SK-N-SH (cell line): ENCODE measurements at regions not wholly inside any gene's neighbourhood (a gene's known extent, or its start where the extent isn't known, plus 50 kb on each side); places are given as distances from the start of the nearest gene placed in this dataset.

Experiments
- CTCF ChIA-PET: fragments of 300-600, 350-600 bp; formaldehyde crosslinking; extraction: SDS; loops from one replicate; lab custom pipeline; 2021; lab: Yijun Ruan, JAX
- POLR2A ChIA-PET: fragments of 350-600 bp; sonication (Branson Sonifier 250); formaldehyde crosslinking; extraction: SDS; loops from one replicate; lab custom pipeline; 2020; ENCODE audit warnings: antibody characterized with exemption, inconsistent platforms; lab: Yijun Ruan, JAX
- DNase-seq: peaks from one replicate; pipeline ENCODE4 v3.0.0; 2012
- H2AFZ ChIP-seq: fragments of 200-600 bp; sonication (generic); 2 replicates; pipeline ENCODE4 v1.8.1; 2016; ENCODE audit warnings: antibody characterized with exemption, mild to moderate bottlenecking, low read depth
- H3F3A ChIP-seq: fragments of 200-600 bp; sonication (generic); replicated peaks from 2 replicates; pipeline ENCODE3; 2016; ENCODE audit warnings: antibody characterized with exemption, mild to moderate bottlenecking; ENCODE audit not compliant: insufficient read depth
- H3K27ac ChIP-seq, 2 experiments: fragments of 200-500 bp in 1 of 2; fragments of 200-600 bp in 1 of 2; sonication (Bioruptor generic) in 1 of 2; sonication (generic), shearing (Covaris generic) in 1 of 2; 2 replicates each; pipeline versions ENCODE4 v1.5.1 to v1.6.1; 2014 to 2016; ENCODE audit warnings: low read depth in 2 of 2, inconsistent platforms in 1 of 2, low read length in 1 of 2, mild to moderate bottlenecking in 1 of 2, mixed read lengths in 1 of 2
- H3K27me3 ChIP-seq: fragments of 200-600 bp; sonication (generic), shearing (Covaris generic); 2 replicates; pipeline ENCODE4 v1.6.1; 2016; ENCODE audit warnings: mixed run types; ENCODE audit not compliant: insufficient read depth
- H3K36me3 ChIP-seq, 2 experiments: fragments of 200-500 bp in 1 of 2; fragments of 200-600 bp in 1 of 2; sonication (Bioruptor generic) in 1 of 2; sonication (generic) in 1 of 2; replicated peaks in 1 of 2; 2 replicates each; pipeline versions ENCODE3 to v1.5.1; 2014 to 2016; ENCODE audit warnings: low read length in 1 of 2, mild to moderate bottlenecking in 1 of 2; ENCODE audit not compliant: insufficient read depth in 2 of 2, control insufficient read depth in 1 of 2
- H3K4me1 ChIP-seq, 2 experiments: fragments of 200-500 bp in 1 of 2; fragments of 200-600 bp in 1 of 2; sonication (Bioruptor generic) in 1 of 2; sonication (generic), shearing (Covaris generic) in 1 of 2; 2 replicates each; pipeline versions ENCODE4 v1.5.1 to v1.6.1; 2014 to 2016; ENCODE audit warnings: low read depth in 1 of 2, low read length in 1 of 2, mixed run types in 1 of 2; ENCODE audit not compliant: insufficient read depth in 2 of 2, control insufficient read depth in 1 of 2
- H3K4me2 ChIP-seq: fragments of 200-600 bp; sonication (generic), shearing (Covaris generic); 2 replicates; pipeline ENCODE4 v1.6.1; 2017; ENCODE audit warnings: mixed run types
- H3K4me3 ChIP-seq, 2 experiments: fragments of 200-500 bp in 1 of 2; fragments of 200-600 bp in 1 of 2; sonication (Bioruptor generic) in 1 of 2; sonication (generic), shearing (Covaris generic) in 1 of 2; 2 replicates each; pipeline versions ENCODE4 v1.5.1 to v1.8.1; 2014 to 2016; ENCODE audit warnings: low read depth in 2 of 2, inconsistent platforms in 1 of 2, low read length in 1 of 2, mild to moderate bottlenecking in 1 of 2, mixed read lengths in 1 of 2, moderate library complexity in 1 of 2
- H3K79me2 ChIP-seq: fragments of 200-600 bp; sonication (generic); 2 replicates; pipeline ENCODE4 v1.8.1; 2017; ENCODE audit warnings: mild to moderate bottlenecking; ENCODE audit not compliant: insufficient read depth
- H3K9ac ChIP-seq: fragments of 200-600 bp; sonication (generic); 2 replicates; pipeline ENCODE4 v1.6.1; 2017; ENCODE audit warnings: mixed run types
- H3K9me2 ChIP-seq: fragments of 200-600 bp; sonication (generic); 2 replicates; pipeline ENCODE4 v1.6.1; 2017; ENCODE audit warnings: mixed run types
- H3K9me3 ChIP-seq: fragments of 200-600 bp; sonication (generic); 2 replicates; pipeline ENCODE4 v1.6.1; 2017; ENCODE audit warnings: mixed run types, mild to moderate bottlenecking, moderate library complexity
- H4K20me1 ChIP-seq: fragments of 200-600 bp; sonication (generic); 2 replicates; pipeline ENCODE4 v1.6.1; 2017; ENCODE audit warnings: mild to moderate bottlenecking, mixed run types; ENCODE audit not compliant: insufficient read depth
- CHD2 ChIP-seq: fragments of 150-350 bp; IDR thresholded peaks from 2 replicates; pipeline ENCODE4 v1.6.1; 2018; ENCODE audit warnings: low read length; ENCODE audit not compliant: partially characterized antibody
- EP300 ChIP-seq, 2 experiments: IDR thresholded peaks; 2 replicates each; pipeline versions ENCODE4 v1.4.0 to v1.6.1; 2012; ENCODE audit warnings: borderline replicate concordance in 1 of 2, low read depth in 1 of 2, low read length in 1 of 2
- EZH2phosphoT487 ChIP-seq: fragments of 200-600 bp; sonication (generic); IDR thresholded peaks from 2 replicates; pipeline ENCODE4 v1.6.1; 2017; ENCODE audit warnings: low read depth, mixed run types, mild to moderate bottlenecking, antibody characterized with exemption, moderate library complexity, borderline replicate concordance
- GABPA ChIP-seq: IDR thresholded peaks from 2 replicates; pipeline ENCODE4 v1.4.0; 2012; ENCODE audit warnings: low read depth, mild to moderate bottlenecking
- GATA2 ChIP-seq: sonication (generic); formaldehyde crosslinking; IDR thresholded peaks from 2 replicates; pipeline ENCODE4 v1.5.0; 2020; ENCODE audit warnings: mild to moderate bottlenecking, missing genetic modification reagents
- MAX ChIP-seq: IDR thresholded peaks from 2 replicates; pipeline ENCODE4 v1.4.0; 2012; ENCODE audit warnings: low read depth
- NFIC ChIP-seq: IDR thresholded peaks from 2 replicates; pipeline ENCODE4 v1.4.0; 2012; ENCODE audit warnings: borderline replicate concordance
- NRF1 ChIP-seq: IDR thresholded peaks from 2 replicates; pipeline ENCODE4 v1.6.1; 2012; ENCODE audit warnings: low read depth, mild to moderate bottlenecking, low read length
- RCOR1 ChIP-seq: fragments of 150-350 bp; IDR thresholded peaks from 2 replicates; pipeline ENCODE4 v1.6.1; 2017; ENCODE audit warnings: antibody characterized with exemption, low read length
- RXRA ChIP-seq: IDR thresholded peaks from 2 replicates; pipeline ENCODE4 v1.4.0; 2012; ENCODE audit warnings: low read depth, mild to moderate bottlenecking, borderline replicate concordance
- SMC3 ChIP-seq: IDR thresholded peaks from 2 replicates; pipeline ENCODE4 v1.6.1; 2012; ENCODE audit warnings: low read depth, low read length, improper control_type of control experiment
- WGBS: methylation state at CpG from one replicate; pipeline ENCODE4 v1.1.6; 2017; ENCODE audit warnings: low lambda C conversion rate; 5-methylcytosine and 5-hydroxymethylcytosine counted together
- TF ChIP-seq, protein P1 (sequence below): fragments of 200-600 bp; sonication (generic); IDR thresholded peaks from 2 replicates; pipeline ENCODE4 v1.6.1; 2017; ENCODE audit warnings: antibody characterized with exemption, mild to moderate bottlenecking, moderate library complexity
- TF ChIP-seq, protein P2 (sequence below): fragments of 150-350 bp; IDR thresholded peaks from 2 replicates; pipeline ENCODE4 v1.6.1; 2017; ENCODE audit warnings: antibody characterized with exemption, low read length, low read depth, borderline replicate concordance

GRCh38 chr20:23165307-23165750, 79.2 kb upstream of the CD93 start:
- no peak overlapping the region for H2AFZ ChIP-seq
- no peaks in the 10 kb centered on the region for H3K9me2 ChIP-seq
- no peak overlapping the region for H3K4me2 ChIP-seq
- TF ChIP-seq NFIC = no peak
- no peak for TF ChIP-seq MAX
- no peak for TF ChIP-seq EZH2phosphoT487
- TF ChIP-seq CHD2 = no peak
- TF ChIP-seq GATA2 (CRISPR knock-in tag) = no peak
- TF ChIP-seq RCOR1 = no peak
- TF ChIP-seq GABPA = no peak
- TF ChIP-seq RXRA = no peak
- TF ChIP-seq, protein P1, sequence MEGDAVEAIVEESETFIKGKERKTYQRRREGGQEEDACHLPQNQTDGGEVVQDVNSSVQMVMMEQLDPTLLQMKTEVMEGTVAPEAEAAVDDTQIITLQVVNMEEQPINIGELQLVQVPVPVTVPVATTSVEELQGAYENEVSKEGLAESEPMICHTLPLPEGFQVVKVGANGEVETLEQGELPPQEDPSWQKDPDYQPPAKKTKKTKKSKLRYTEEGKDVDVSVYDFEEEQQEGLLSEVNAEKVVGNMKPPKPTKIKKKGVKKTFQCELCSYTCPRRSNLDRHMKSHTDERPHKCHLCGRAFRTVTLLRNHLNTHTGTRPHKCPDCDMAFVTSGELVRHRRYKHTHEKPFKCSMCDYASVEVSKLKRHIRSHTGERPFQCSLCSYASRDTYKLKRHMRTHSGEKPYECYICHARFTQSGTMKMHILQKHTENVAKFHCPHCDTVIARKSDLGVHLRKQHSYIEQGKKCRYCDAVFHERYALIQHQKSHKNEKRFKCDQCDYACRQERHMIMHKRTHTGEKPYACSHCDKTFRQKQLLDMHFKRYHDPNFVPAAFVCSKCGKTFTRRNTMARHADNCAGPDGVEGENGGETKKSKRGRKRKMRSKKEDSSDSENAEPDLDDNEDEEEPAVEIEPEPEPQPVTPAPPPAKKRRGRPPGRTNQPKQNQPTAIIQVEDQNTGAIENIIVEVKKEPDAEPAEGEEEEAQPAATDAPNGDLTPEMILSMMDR = no peak; the same call in 1 of the 2 replicates
- H3K36me3 ChIP-seq = no peaks in the 10 kb centered on the region
- DNase-seq = no peak
- no peak overlapping the region for H3K9ac ChIP-seq
- ChIA-PET POLR2A (no interaction called here), CTCF (no interaction called here)
- H3K4me3 ChIP-seq = no peak overlapping the region
- no peaks in the 10 kb centered on the region for H3K27me3 ChIP-seq
- no peak overlapping the region for H3K27ac ChIP-seq
- H3K9me3 ChIP-seq = no peaks in the 10 kb centered on the region
- 36% methylated on average over 12 of the region's 12 CpGs for WGBS
- peaks cover 0 to 12% of the 10 kb centered on the region in 2 experiments; a peak in 1 of 4 replicates for H3K4me1 ChIP-seq
- no peaks in the 10 kb centered on the region for H3K79me2 ChIP-seq
- H3F3A ChIP-seq = no peaks in the 10 kb centered on the region
- H4K20me1 ChIP-seq = no peaks in the 10 kb centered on the region

- no peak overlapping the region for H3K4me3 ChIP-seq
- no peaks in the 10 kb centered on the region for H3F3A ChIP-seq
- no peak for DNase-seq
- ChIA-PET CTCF (no interaction called here), POLR2A (no interaction called here)
- no peak overlapping the region for H2AFZ ChIP-seq
- no peaks in the 10 kb centered on the region for H3K9me3 ChIP-seq
- H3K27ac ChIP-seq = no peak overlapping the region
- H3K4me1 ChIP-seq = peaks cover 0 to 20% of the 10 kb centered on the region in 2 experiments; a peak in 2 of 4 replicates
- H4K20me1 ChIP-seq = no peaks in the 10 kb centered on the region
- H3K9me2 ChIP-seq = no peaks in the 10 kb centered on the region
- H3K36me3 ChIP-seq = no peaks in the 10 kb centered on the region
- WGBS = 69% methylated on average over 5 of the region's 13 CpGs
- no peaks in the 10 kb centered on the region for H3K27me3 ChIP-seq
- H3K9ac ChIP-seq = no peak overlapping the region
- H3K79me2 ChIP-seq = no peaks in the 10 kb centered on the region
- TF ChIP-seq, protein P1 = no peak
- TF ChIP-seq EP300 (IDR thresholded peaks at IDR 0.05; ENCODE audit: borderline replicate concordance in 1 of 2, low read depth in 1 of 2, low read length in 1 of 2) (no peak), NRF1 (no peak), EZH2phosphoT487 (no peak), SMC3 (no peak)
- TF ChIP-seq, protein P2, sequence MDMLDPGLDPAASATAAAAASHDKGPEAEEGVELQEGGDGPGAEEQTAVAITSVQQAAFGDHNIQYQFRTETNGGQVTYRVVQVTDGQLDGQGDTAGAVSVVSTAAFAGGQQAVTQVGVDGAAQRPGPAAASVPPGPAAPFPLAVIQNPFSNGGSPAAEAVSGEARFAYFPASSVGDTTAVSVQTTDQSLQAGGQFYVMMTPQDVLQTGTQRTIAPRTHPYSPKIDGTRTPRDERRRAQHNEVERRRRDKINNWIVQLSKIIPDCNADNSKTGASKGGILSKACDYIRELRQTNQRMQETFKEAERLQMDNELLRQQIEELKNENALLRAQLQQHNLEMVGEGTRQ = no peak
- H3K4me2 ChIP-seq = no peak overlapping the region
Measured at GRCh38 chr20:23164176-23164601, 78.1 kb upstream of the CD93 start.
